Fibroblast of mammary gland (primary cell): ENCODE measurements at regions not wholly inside any gene's neighbourhood (a gene's known extent, or its start where the extent isn't known, plus 50 kb on each side); places are given as distances from the start of the nearest gene placed in this dataset.
A peak's percentile ranks its signal among the peaks of the same experiment; 100 is the strongest.

Experiments
- DNase-seq: peaks from one replicate; pipeline ENCODE4 v3.0.0-alpha.2; 2010; ENCODE audit warnings: low read depth
- H3K4me3 ChIP-seq: 2 replicates; pipeline ENCODE4 v1.5.1; 2011; ENCODE audit warnings: low read depth, mild to moderate bottlenecking, low read length, moderate library complexity; ENCODE audit not compliant: control insufficient read depth
- CTCF ChIP-seq: conservative IDR thresholded peaks from 2 replicates; pipeline ENCODE4 v1.5.1; 2011; ENCODE audit warnings: low read depth, low read length, inconsistent platforms; ENCODE audit not compliant: control insufficient read depth, insufficient read depth

GRCh38 chr11:19328586-19329311 lies 88.0 kb upstream of the E2F8 start:
- DNase-seq = peak; percentile 72
- H3K4me3 ChIP-seq = no peak overlapping the region
- TF ChIP-seq CTCF = no peak

- TF ChIP-seq CTCF = no peak
- H3K4me3 ChIP-seq = no peak overlapping the region
- DNase-seq = no peak
These were observed 86.5 kb upstream of the E2F8 start for GRCh38 chr11:19327280-19327679.

- TF ChIP-seq CTCF = peak; percentile 56
- peak; percentile 58 for DNase-seq
- no peak overlapping the region for H3K4me3 ChIP-seq
These were observed 85.8 kb upstream of the E2F8 start for GRCh38 chr11:19326499-19326898.

- DNase-seq = peak; percentile 25
- TF ChIP-seq CTCF = peak; percentile 32
These were observed 82.8 kb upstream of the E2F8 start for GRCh38 chr11:19323502-19323901.

GRCh38 chr11:19321351-19321750 lies 80.6 kb upstream of the E2F8 start:
- H3K4me3 ChIP-seq = no peak overlapping the region
- no peak for TF ChIP-seq CTCF
- no peak for DNase-seq

More at GRCh38 chr11:19323502-19323901, 82.8 kb upstream of the E2F8 start:
- H3K4me3 ChIP-seq = no peak overlapping the region

GRCh38 chr11:19320827-19321226 lies 80.1 kb upstream of the E2F8 start:
- peak; percentile 7 for DNase-seq
- H3K4me3 ChIP-seq = no peak overlapping the region
- TF ChIP-seq CTCF = no peak
